ENCODE measurements at regions not wholly inside any gene's neighbourhood (a gene's known extent, or its start where the extent isn't known, plus 50 kb on each side); places are given as distances from the start of the nearest gene placed in this dataset.

- no peaks in the 10 kb centered on the region for H3K79me2 ChIP-seq (ENCODE audit: control insufficient read depth, insufficient read depth, low read length)
- RAD21 ChIA-PET (ENCODE audit: unreplicated experiment) = no interaction called here
- in situ Hi-C loops (cut with MboI) (no loop called here), intact Hi-C loops (cut with micrococcal nuclease; ENCODE audit: unreplicated experiment) (no loop called here)
- no peaks in the 10 kb centered on the region for H3K27me3 ChIP-seq (replicated peaks in 1 of 2; ENCODE audit: control insufficient read depth in 2 of 2, insufficient read depth in 2 of 2, low read length in 1 of 2)
- CTCF ChIA-PET = no interaction called here
- H3K9me3 ChIP-seq (replicated peaks; ENCODE audit: control insufficient read depth, insufficient read depth, low read length) = no peaks in the 10 kb centered on the region
- ATAC-seq (no peak), FAIRE-seq (no peak), DNase-seq (ENCODE audit: low read depth, low spot score) (no peak)
- no peak overlapping the region for H3K9ac ChIP-seq (ENCODE audit: control insufficient read depth, insufficient read depth, low read length)
- SMC1A ChIA-PET (ENCODE audit: uncharacterized antibody, unreplicated experiment) = interaction anchor here (1.3 kb wide), 1 partner anchor 21 kb away, joined by 3 read pairs; no protein-coding TSS in a partner anchor
- H3K4me3 ChIP-seq = no peak overlapping the region
- POLR2A ChIA-PET = no interaction called here
- no peak overlapping the region for H2AFZ ChIP-seq (ENCODE audit: control insufficient read depth, low read depth, low read length)
- H3K4me2 ChIP-seq (ENCODE audit: control insufficient read depth, insufficient read depth) = no peak overlapping the region
- no peaks in the 10 kb centered on the region for H4K20me1 ChIP-seq (ENCODE audit: control insufficient read depth, insufficient read depth)
- WGBS (ENCODE audit: insufficient coverage, insufficient replicate concordance, low lambda C conversion rate, missing lambda C conversion rate) = 0% methylated on average over 1 of the region's 1 CpG
- BruUV-seq (replicated peaks) = no TSS peak
- H3K27ac ChIP-seq (ENCODE audit: control insufficient read depth, insufficient read depth) = no peak overlapping the region
- H3K36me3 ChIP-seq (ENCODE audit: control insufficient read depth in 2 of 2, insufficient read depth in 2 of 2, low read length in 1 of 2) = no peaks in the 10 kb centered on the region
- H3K4me1 ChIP-seq (ENCODE audit: control insufficient read depth, insufficient read depth, low read length) = no peaks in the 10 kb centered on the region
- TF ChIP-seq IRF5 (IDR thresholded peaks at IDR 0.05; ENCODE audit: borderline replicate concordance) = no peak
- no peak for TF ChIP-seq NFIC (IDR thresholded peaks at IDR 0.05; ENCODE audit: low read depth, low read length)
- TF ChIP-seq EZH2 (IDR thresholded peaks at IDR 0.05; ENCODE audit: borderline replicate concordance, control insufficient read depth, low read depth, low read length) = no peak
- no peak for TF ChIP-seq ETV6 (conservative IDR thresholded peaks at IDR 0.05 in 1 of 2, IDR thresholded peaks at IDR 0.05 in 1 of 2; ENCODE audit: borderline replicate concordance in 1 of 2, low read depth in 1 of 2)
- TF ChIP-seq IRF4 (IDR thresholded peaks at IDR 0.05; ENCODE audit: low read depth, low read length) = no peak
- TF ChIP-seq IKZF2 (IDR thresholded peaks at IDR 0.05) = no peak
- TF ChIP-seq POLR2AphosphoS5 (IDR thresholded peaks at IDR 0.05; ENCODE audit: low read length) = no peak
- no peak for TF ChIP-seq MXI1 (IDR thresholded peaks at IDR 0.05; ENCODE audit: low read depth, low read length)
- no peak for TF ChIP-seq NRF1 (conservative IDR thresholded peaks at IDR 0.05; ENCODE audit: low read depth, low read length)
- no peak for TF ChIP-seq NKRF (conservative IDR thresholded peaks at IDR 0.05)
- TF ChIP-seq RBBP5 (conservative IDR thresholded peaks at IDR 0.05) = no peak
- TF ChIP-seq CUX1 (IDR thresholded peaks at IDR 0.05; ENCODE audit: insufficient replicate concordance, low read depth, low read length) = no peak
- no peak for TF ChIP-seq ZZZ3 (IDR thresholded peaks at IDR 0.05; ENCODE audit: control insufficient read depth, insufficient read length, low read depth)
- no peak for TF ChIP-seq JUND (IDR thresholded peaks at IDR 0.05; ENCODE audit: low read depth, low read length)
Measured at GRCh38 chr3:87109465-87109864, 117.6 kb upstream of the CHMP2B start.
